ENCODE measurements at regions not wholly inside any gene's neighbourhood (a gene's known extent, or its start where the extent isn't known, plus 50 kb on each side); places are given as distances from the start of the nearest gene placed in this dataset.

DNA sequence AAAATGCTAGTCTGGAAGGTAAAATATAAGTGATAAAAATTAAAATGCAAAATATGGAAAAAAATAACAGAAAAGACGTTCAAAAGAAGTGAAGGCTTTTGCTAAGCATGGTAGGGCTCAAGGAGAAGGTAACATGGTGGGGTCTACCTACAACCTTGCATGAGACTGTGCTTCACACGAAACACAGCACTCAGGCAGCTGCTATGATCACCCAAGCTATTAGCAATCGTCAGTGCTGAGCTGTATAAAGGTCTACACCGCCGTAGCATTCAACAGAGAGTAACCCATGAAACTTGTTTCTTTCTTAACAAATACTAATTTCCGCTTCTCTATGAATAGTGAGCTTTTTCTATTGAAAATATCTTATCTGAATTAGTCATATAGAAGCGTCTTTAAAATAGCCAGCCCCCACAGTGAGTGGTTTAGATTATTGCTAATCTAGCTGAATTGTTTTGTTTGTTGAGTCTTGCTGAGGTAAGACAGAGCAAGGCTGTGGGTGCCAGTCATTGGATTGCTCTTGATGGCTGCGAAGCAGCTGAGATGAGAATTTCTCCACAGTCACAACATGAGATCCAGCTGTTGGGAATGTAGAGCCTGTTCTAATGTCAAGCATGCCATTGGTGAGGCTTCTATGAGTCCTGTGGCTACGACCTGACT, 230.0 kb downstream of the KLF13 start:
- Mint-ChIP-seq H3K27ac (no peak overlapping the region), H3K9me3 (no peaks in the 10 kb centered on the region), H3K4me1 (no peaks in the 10 kb centered on the region), H3K36me3 (no peaks in the 10 kb centered on the region), H3K4me3 (no peak overlapping the region)
- no peak for DNase-seq (ENCODE audit: low spot score in 2 of 2)
- ATAC-seq: no peak

DNA sequence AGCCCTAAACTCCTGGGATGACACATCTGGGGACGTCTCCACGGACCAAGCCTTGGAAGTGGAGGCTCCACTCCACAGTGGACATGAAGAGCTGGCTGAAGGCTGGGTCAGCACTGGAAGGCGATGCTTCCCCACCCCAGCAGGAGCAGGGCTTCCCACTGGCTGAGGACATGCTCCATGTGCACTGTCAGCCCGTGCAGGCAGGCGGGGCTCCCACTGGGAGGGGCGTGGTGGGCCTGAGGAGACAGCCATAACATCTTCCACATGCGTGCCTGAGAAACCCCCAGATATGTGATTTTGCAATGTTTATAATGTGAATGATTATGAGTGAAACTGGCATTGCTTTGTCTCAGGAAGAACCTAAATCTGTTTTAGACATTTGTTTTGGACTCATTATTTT, 231.3 kb downstream of the KLF13 start:
- H3K9me3 Mint-ChIP-seq: no peaks in the 10 kb centered on the region
- no peaks in the 10 kb centered on the region for H3K36me3 Mint-ChIP-seq
- no peak overlapping the region for H3K4me3 Mint-ChIP-seq
- no peak for ATAC-seq
- DNase-seq (ENCODE audit: low spot score in 2 of 2): no peak
- H3K4me1 Mint-ChIP-seq: no peaks in the 10 kb centered on the region
- no peak overlapping the region for H3K27ac Mint-ChIP-seq

DNA sequence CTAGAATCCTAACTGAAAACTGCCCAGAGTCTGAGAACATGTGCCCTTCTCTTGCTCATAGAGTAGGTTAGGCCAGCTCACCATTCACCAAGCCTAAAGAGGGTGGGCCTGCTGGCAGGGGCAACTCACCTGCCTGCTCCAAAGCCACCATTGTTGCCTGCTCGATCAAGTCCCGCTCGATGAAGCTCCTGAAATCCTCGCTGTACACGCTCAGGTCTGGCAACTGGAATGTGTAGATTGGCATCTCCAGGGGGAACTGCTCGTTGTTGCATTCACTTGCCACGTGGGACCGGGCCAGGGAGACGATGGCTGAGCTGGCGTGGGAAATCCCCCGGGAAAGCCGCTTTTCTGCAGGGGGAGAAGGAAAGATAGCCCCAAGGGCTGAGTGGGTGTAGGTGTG, 232.2 kb downstream of the KLF13 start:
- no peak for ATAC-seq
- Mint-ChIP-seq H3K9me3 (no peaks in the 10 kb centered on the region), H3K36me3 (no peaks in the 10 kb centered on the region), H3K4me3 (no peak overlapping the region), H3K27ac (no peak overlapping the region), H3K4me1 (no peaks in the 10 kb centered on the region)
- no peak for DNase-seq (ENCODE audit: low spot score in 2 of 2)

DNA sequence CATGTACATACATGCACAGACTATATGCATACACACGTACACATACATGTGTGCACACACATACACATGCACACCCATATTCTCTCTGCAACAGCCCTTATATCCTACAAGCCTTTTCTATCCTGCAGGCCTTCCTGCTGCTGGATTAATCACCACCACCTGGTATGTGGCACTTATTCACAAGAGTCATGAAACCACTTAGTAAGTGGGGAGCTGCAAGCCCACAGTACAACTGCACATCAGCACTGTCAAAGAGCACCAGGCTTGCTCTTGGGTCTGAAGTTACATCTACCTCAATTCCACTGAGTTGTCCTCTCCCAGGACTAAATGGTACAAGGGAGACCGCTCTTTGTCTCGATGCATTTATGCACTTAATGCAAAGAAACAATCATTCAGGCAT, 233.2 kb downstream of the KLF13 start:
- DNase-seq (ENCODE audit: low spot score in 2 of 2): no peak
- no peaks in the 10 kb centered on the region for H3K9me3 Mint-ChIP-seq
- H3K36me3 Mint-ChIP-seq: no peaks in the 10 kb centered on the region
- H3K4me1 Mint-ChIP-seq: no peaks in the 10 kb centered on the region
- H3K4me3 Mint-ChIP-seq: no peak overlapping the region
- H3K27ac Mint-ChIP-seq: no peak overlapping the region
- no peak for ATAC-seq

DNA sequence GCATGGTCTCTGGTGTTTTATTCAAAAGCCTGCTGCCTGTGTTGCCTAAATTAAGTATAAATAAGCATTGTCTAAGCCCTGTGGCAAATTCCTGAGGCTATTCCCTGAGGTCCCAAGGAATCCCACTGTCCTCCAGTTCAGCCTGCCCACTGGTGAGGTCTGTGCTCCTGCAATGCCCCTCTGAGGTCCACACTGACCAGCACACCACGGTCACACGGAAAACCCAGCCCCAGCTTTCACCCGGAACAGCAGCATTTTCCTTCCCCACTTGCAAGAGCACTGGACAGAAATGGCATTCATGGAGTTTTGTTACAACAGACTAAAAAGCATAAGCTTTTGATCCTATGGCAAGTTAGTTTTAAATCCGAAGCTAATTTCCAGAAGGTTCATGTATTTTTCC, 234.0 kb downstream of the KLF13 start:
- Mint-ChIP-seq H3K9me3 (no peaks in the 10 kb centered on the region), H3K4me3 (no peak overlapping the region), H3K4me1 (no peaks in the 10 kb centered on the region), H3K27ac (no peak overlapping the region), H3K36me3 (no peaks in the 10 kb centered on the region)
- no peak for ATAC-seq
- no peak for DNase-seq (ENCODE audit: low spot score in 2 of 2)

DNA sequence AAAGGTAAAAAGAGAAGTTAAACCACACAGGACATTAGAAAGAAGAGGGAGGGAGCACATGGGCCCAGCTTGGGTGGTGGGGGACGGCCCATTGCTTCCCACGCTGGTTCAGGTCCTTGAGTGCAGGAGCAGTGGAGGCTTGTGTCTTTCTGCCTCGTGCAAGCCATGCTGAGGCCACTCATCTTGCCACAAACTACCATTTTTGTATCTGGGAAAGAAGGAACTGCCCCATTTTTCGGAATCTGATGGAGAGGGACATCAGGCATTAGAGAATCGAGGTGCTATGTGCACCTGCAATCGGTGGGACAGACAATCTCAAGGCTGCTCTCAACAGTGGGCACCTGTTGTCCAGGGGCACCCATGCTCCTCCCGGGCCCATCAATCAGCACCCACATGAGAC, 234.5 kb downstream of the KLF13 start:
- H3K4me1 Mint-ChIP-seq: no peaks in the 10 kb centered on the region
- ATAC-seq (no peak), DNase-seq (ENCODE audit: low spot score in 2 of 2) (no peak)
- H3K9me3 Mint-ChIP-seq: no peaks in the 10 kb centered on the region
- H3K4me3 Mint-ChIP-seq: no peak overlapping the region
- no peaks in the 10 kb centered on the region for H3K36me3 Mint-ChIP-seq
- H3K27ac Mint-ChIP-seq: no peak overlapping the region

DNA sequence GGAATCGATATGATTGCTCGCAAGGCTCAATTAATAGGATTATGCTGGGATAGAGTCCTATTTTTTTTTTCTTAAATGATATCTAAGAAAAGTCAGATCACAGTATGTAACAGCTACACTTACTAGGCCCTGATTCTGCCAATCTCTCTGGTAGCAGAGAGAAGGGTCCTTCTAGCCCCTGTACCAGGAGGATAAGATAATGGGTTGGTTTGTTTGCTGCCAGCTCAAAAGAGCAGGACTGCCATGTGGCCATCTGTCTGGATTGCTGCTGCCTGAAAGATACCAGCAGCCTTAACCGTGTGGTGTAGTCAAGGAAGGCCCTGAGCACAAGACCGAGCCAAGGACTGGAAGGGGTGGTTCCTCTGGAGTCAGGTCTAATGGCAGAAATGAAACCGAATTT, 236.4 kb downstream of the KLF13 start:
- Mint-ChIP-seq H3K4me1 (no peaks in the 10 kb centered on the region), H3K27ac (no peak overlapping the region), H3K36me3 (no peaks in the 10 kb centered on the region), H3K4me3 (no peak overlapping the region), H3K9me3 (no peaks in the 10 kb centered on the region)
- DNase-seq (ENCODE audit: low spot score in 2 of 2) (peak in 1 of 2 donors; percentile 23), ATAC-seq (no peak)

DNA sequence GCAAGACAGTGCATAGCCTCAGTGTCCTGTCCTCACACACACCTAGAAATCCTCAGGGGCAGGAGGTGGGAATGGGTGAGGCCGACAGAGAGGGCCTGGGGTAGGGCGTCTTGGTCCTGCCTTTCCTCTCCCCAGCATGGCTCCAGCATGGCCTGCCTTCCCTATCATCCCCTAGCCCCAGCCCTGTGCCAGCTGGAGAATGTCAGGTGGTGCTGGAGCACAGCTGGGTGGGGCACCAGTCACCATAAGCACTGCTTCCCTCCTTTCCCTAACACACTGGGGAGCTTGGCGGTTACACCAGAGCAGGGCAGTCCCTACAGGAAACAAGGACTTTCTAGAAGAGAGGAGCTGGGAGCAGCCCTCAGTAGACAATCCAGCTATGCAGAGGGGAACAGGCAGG, 236.8 kb downstream of the KLF13 start:
- Mint-ChIP-seq H3K36me3 (no peaks in the 10 kb centered on the region), H3K9me3 (no peaks in the 10 kb centered on the region)
- ATAC-seq: peak; percentile 31

DNA sequence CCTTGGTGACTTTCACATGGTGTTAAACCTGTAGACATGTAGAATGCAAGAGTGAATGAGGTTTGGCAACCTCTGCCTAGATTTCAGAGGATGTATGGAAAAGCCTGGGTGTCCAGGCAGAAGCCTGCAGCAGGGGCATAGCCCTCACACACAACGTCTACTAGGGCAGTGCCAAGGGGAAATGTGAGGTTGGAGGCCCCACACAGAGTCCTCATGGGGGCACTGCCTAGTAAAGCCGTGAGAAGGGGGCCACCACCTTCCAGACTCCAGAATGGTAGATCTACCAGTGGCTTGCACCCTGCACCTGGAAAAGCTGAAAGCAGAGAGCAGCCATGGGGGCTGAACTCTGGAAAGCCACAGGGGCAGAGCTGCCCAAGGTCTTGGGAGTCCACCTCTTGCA, 241.2 kb downstream of the KLF13 start:
- peak in 1 of 2 donors; percentile 15 for DNase-seq (ENCODE audit: low spot score in 2 of 2)
- no peak for ATAC-seq
- H3K27ac Mint-ChIP-seq: no peak overlapping the region
- no peak overlapping the region for H3K4me3 Mint-ChIP-seq
- H3K9me3 Mint-ChIP-seq: peaks cover 3% of the 10 kb centered on the region
- H3K4me1 Mint-ChIP-seq: no peaks in the 10 kb centered on the region
- no peaks in the 10 kb centered on the region for H3K36me3 Mint-ChIP-seq

More for the DNA sequence above, 236.8 kb downstream of the KLF13 start:
- Mint-ChIP-seq H3K27ac (no peak overlapping the region), H3K4me1 (no peaks in the 10 kb centered on the region), H3K4me3 (no peak overlapping the region)
- DNase-seq (ENCODE audit: low spot score in 2 of 2): no peak

DNA sequence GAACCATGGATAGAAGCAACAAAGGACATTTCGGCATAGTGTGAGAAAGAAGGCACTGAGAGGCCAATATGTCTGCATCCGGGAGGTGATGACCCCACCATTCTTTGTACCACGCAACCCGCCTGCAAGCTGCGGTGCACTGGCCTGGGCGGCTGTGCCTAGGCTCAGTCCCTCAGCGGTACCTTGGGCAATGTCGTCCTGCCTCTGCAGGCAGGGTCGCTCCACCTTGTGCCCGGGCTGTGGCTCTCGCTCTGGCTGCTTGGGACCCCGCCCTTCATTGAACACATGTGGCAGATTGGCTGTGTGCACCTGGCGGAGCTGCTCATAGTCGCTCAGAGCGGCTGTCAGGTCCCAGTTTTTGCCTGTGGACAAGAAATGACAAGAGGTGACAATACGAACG, 243.2 kb downstream of the KLF13 start:
- no peak for DNase-seq (ENCODE audit: low spot score in 2 of 2)

DNA sequence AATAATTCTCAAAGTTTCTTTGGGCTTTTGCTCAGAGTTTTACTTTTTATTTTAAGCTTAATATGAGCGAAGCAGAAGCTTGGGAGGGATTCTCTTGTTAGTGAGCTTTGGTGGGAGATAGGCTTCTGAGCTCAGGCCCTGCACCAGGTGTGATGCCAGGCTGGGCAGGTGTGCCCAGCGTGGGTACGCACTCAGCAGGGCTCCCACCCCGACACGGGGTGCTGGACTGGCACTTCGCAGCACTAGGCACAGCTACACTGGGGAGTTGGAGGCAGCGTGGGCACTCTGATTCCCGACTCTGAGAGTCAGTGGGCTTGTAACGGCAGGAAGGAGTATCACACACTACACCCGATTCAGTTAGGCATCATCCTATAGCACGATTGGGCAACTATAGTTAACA, 244.0 kb downstream of the KLF13 start:
- Mint-ChIP-seq H3K36me3 (no peaks in the 10 kb centered on the region), H3K4me3 (no peak overlapping the region), H3K9me3 (peaks cover 3% of the 10 kb centered on the region), H3K4me1 (no peaks in the 10 kb centered on the region), H3K27ac (no peak overlapping the region)
- ATAC-seq (no peak), DNase-seq (ENCODE audit: low spot score in 2 of 2) (no peak)

More for the DNA sequence above, 243.2 kb downstream of the KLF13 start:
- no peak for ATAC-seq
- H3K27ac Mint-ChIP-seq: no peak overlapping the region
- H3K36me3 Mint-ChIP-seq: no peaks in the 10 kb centered on the region
- H3K4me1 Mint-ChIP-seq: no peaks in the 10 kb centered on the region
- H3K4me3 Mint-ChIP-seq: no peak overlapping the region
- peaks cover 3% of the 10 kb centered on the region for H3K9me3 Mint-ChIP-seq

DNA sequence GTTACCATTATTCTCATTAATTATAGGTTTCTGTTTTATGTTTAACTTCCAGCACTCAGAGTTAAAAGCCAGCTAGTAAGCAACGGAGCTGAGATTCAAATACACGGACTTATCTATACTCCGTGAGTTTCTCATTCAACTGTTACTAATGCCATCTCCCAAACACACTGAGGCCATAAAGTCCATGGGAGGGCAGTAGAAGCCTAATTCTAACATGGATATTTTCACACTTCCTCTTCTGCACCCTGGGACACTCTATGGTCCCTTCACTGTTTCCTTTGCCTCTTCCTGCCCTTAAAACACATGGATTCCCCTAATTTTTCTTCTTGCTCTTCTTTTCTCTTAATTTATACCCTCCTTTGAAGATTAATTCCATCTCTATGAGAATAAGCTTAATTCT, 245.0 kb downstream of the KLF13 start:
- Mint-ChIP-seq H3K4me3 (no peak overlapping the region), H3K9me3 (peaks cover 3% of the 10 kb centered on the region), H3K36me3 (no peaks in the 10 kb centered on the region), H3K27ac (no peak overlapping the region), H3K4me1 (no peaks in the 10 kb centered on the region)
- no peak for ATAC-seq
- no peak for DNase-seq (ENCODE audit: low spot score in 2 of 2)

DNA sequence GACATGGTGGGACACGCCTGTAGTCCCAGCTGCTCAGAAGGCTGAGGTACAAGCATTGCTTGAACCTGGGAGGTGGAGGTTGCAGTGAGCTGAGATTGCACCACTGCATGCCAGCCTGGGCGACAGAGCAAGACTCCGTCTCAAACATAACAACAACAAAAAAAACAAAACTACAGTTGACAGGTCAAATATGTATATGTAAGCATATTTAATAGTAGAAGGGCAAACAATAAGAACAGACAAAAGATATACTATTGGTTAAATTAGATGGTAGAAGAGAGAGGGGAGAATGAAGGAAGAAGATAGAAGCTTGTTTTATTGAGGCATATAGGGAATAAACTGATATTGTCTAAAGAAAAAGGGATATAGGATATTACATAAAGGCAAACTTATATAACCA, 247.1 kb downstream of the KLF13 start:
- no peaks in the 10 kb centered on the region for H3K4me1 Mint-ChIP-seq
- H3K27ac Mint-ChIP-seq: no peak overlapping the region
- H3K9me3 Mint-ChIP-seq: peaks cover under 1% of the 10 kb centered on the region
- H3K4me3 Mint-ChIP-seq: no peak overlapping the region
- H3K36me3 Mint-ChIP-seq: no peaks in the 10 kb centered on the region
- no peak for DNase-seq (ENCODE audit: low spot score in 2 of 2)
- ATAC-seq: no peak

DNA sequence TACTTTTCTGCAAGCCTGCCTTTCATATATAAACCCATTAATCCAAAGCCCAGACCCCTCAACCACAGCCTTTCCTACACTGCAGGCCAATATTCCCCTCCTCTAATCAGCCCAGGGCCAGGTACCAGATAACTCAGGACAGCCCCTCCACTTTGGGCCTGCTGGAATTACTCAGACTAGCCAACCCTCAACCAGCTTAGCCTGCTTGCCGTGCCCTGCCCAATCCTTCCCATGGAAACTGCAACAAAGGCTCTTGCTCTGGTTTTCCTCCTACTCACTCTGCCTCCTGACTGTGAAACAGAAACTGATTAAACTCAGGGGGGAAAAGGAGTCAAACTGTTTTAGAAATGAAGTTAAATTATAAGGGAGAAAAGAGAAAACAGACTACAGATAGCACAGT, 248.1 kb downstream of the KLF13 start:
- Mint-ChIP-seq H3K9me3 (no peaks in the 10 kb centered on the region), H3K36me3 (no peaks in the 10 kb centered on the region), H3K4me1 (no peaks in the 10 kb centered on the region), H3K4me3 (no peak overlapping the region), H3K27ac (no peak overlapping the region)
- ATAC-seq (no peak), DNase-seq (ENCODE audit: low spot score in 2 of 2) (no peak)

DNA sequence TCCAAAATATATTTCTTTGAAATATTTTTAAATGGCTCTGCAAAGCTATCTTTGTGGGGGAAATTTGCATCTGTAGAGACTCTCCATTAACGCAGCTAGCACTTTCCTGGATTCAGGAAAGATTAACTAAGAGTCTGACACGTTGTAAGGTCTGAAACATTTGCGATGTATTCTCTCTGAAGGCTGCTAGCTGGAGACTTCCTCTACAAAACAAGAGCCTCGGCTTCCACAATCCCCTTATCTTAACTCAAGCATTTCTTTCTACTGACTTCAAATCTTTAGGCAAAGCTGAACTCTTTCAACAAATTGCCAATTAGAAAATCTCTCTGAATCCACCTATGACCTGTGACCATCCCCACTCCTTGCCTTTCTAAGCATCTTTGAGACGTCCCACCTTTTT, 250.5 kb downstream of the KLF13 start:
- Mint-ChIP-seq H3K9me3 (peaks cover 4% of the 10 kb centered on the region), H3K4me3 (no peak overlapping the region), H3K4me1 (no peaks in the 10 kb centered on the region), H3K36me3 (no peaks in the 10 kb centered on the region), H3K27ac (no peak overlapping the region)
- no peak for DNase-seq (ENCODE audit: low spot score in 2 of 2)
- ATAC-seq: no peak

DNA sequence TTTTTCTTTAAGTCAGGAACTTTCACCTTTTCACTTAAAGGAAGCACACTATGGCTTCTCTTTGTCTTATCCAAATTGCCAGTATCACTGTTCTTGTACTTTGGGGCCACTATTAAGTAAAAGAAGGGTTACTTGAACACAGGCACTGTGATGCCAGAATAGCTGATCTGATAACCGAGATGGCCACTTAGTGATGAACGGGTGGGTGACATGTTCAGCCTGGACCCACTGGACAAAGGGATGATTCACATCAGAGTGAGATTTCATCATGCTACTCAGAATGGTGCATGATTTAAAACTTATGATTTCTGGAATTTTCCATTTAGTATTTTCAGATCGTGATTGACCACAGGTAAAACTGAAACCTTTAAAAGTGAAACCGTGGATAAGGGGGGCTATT, 252.6 kb downstream of the KLF13 start:
- no peak overlapping the region for H3K4me3 Mint-ChIP-seq
- ATAC-seq (no peak), DNase-seq (ENCODE audit: low spot score in 2 of 2) (no peak)
- no peak overlapping the region for H3K27ac Mint-ChIP-seq
- H3K9me3 Mint-ChIP-seq: peaks cover 6% of the 10 kb centered on the region
- H3K36me3 Mint-ChIP-seq: no peaks in the 10 kb centered on the region
- H3K4me1 Mint-ChIP-seq: no peaks in the 10 kb centered on the region

DNA sequence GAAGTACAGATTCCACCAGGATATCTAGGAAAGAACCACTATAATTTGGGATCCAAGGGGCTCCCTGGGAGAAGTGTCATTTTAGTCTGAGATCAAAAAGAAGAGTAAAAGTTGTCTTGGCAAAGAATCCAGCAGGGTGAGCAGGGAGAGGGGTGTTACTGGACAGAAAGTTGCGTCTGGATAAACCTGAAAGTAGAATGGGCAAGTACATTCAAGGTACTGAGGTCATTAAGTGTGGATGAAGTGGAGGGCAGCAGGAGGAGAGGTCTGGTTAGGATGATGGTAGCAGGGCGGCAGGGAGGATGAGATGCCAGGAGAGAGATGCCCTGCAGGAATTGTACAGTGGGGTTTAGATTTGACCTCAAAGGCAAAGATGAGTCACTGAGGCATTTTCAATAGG, 253.3 kb downstream of the KLF13 start:
- Mint-ChIP-seq H3K36me3 (no peaks in the 10 kb centered on the region), H3K4me3 (no peak overlapping the region), H3K4me1 (no peaks in the 10 kb centered on the region), H3K9me3 (peaks cover 6% of the 10 kb centered on the region), H3K27ac (no peak overlapping the region)
- ATAC-seq: no peak
- DNase-seq (ENCODE audit: low spot score in 2 of 2): no peak

Data from stimulated activated effector memory CD8-positive, alpha-beta T cell treated with anti-CD3 and anti-CD28 coated beads, Interleukin-12 subunit alpha, Interleukin-12 subunit beta, amount 100 ng/mL, for 72 hours (primary cell).